ENCODE measurements at regions not wholly inside any gene's neighbourhood (a gene's known extent, or its start where the extent isn't known, plus 50 kb on each side); places are given as distances from the start of the nearest gene placed in this dataset.
A peak's percentile ranks its signal among the peaks of the same experiment; 100 is the strongest.

DNA sequence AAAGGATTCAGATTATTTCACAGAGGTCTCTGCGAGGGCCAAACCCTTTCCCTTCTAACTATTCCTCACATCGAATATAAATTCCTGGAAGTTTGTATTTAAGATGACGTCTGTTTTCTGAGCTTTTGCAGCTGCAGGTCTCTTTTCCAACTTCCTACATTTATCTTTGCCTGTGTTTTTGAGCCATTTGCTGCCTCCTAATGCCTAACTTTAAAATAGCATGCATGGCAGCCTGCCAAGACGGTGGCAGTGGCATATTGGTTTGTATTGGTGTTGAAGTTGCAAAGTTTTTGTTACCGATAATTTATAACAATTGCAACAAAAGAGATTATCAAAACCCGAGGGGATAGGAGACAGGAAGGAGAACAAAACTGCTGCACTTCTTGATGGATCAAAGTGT lies 187.1 kb upstream of the DNAJC19 start:
- POLR2A ChIA-PET = no interaction called here

DNA sequence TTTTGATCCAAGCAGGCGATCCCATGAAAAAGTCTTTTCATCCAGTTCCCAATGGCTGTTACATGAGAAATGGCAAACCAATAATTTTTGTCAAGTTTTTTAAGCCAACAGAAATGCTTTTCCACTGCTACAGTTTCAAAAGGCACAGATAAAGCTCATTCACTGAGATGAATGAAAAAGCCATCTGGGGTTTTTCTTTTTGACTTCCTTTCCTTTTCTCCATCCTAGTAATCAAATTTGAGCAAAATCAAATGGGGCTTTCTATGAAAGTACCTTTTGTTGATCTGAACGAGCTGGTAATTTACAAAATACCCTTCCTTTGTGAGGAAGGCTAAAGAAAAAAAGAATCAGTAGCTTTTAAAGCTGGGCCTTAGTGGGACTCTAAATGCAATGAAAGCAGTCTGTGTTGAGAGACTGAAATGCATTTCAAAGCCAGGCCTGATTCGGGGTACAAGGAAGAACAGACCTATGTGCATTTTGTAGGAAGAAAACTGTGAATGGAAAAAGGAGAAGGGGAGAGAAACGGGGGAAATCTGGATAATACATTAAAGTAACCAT lies 185.2 kb upstream of the DNAJC19 start:
- POLR2A ChIA-PET = no interaction called here

More for the DNA sequence above, 187.1 kb upstream of the DNAJC19 start:
- H3K4me1 Mint-ChIP-seq (ENCODE audit: low read depth) = no peaks in the 10 kb centered on the region
- TF ChIP-seq, protein P1, sequence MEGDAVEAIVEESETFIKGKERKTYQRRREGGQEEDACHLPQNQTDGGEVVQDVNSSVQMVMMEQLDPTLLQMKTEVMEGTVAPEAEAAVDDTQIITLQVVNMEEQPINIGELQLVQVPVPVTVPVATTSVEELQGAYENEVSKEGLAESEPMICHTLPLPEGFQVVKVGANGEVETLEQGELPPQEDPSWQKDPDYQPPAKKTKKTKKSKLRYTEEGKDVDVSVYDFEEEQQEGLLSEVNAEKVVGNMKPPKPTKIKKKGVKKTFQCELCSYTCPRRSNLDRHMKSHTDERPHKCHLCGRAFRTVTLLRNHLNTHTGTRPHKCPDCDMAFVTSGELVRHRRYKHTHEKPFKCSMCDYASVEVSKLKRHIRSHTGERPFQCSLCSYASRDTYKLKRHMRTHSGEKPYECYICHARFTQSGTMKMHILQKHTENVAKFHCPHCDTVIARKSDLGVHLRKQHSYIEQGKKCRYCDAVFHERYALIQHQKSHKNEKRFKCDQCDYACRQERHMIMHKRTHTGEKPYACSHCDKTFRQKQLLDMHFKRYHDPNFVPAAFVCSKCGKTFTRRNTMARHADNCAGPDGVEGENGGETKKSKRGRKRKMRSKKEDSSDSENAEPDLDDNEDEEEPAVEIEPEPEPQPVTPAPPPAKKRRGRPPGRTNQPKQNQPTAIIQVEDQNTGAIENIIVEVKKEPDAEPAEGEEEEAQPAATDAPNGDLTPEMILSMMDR (IDR thresholded peaks at IDR 0.05) = peak; percentile 45
- H3K36me3 Mint-ChIP-seq (ENCODE audit: low read depth) = no peaks in the 10 kb centered on the region
- no peaks in the 10 kb centered on the region for H3K9me3 Mint-ChIP-seq
- DNase-seq = peak; percentile 49
- H3K4me3 Mint-ChIP-seq = no peak overlapping the region
- H3K27ac Mint-ChIP-seq = no peak overlapping the region
- no peak for ATAC-seq
- CTCF ChIA-PET = interaction anchor here (1.3 kb wide), 1 partner anchor 17 kb away, joined by 3 read pairs; no protein-coding TSS in a partner anchor
- H3K27me3 Mint-ChIP-seq = peaks cover 2% of the 10 kb centered on the region
- intact Hi-C loops (cut with micrococcal nuclease) = no loop called here

DNA sequence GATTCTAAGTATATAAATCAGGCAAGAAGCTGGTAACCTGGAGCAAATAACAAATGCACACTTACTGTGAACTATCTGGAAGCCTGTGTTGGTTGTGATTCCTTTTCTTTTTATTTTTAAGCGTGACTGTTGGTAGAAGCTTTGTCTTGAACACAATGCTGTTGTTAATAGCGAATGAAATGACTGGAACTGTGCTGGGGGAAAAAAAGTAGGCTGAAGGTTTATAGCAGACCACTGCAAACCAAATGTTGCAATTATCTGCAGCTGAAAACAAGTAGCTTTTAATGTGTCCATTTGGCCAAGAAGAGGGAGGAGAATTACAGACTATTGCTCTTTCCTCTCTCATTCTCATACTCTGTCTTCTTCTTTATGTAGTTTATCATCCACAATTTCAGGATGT lies 184.5 kb upstream of the DNAJC19 start:
- Mint-ChIP-seq H3K27me3 (peaks cover 2% of the 10 kb centered on the region), H3K9me3 (no peaks in the 10 kb centered on the region), H3K4me3 (no peak overlapping the region), H3K4me1 (ENCODE audit: low read depth) (no peaks in the 10 kb centered on the region), H3K27ac (no peak overlapping the region), H3K36me3 (ENCODE audit: low read depth) (no peaks in the 10 kb centered on the region)
- DNase-seq = no peak
- intact Hi-C loops (cut with micrococcal nuclease) = no loop called here
- no peak for ATAC-seq
- TF ChIP-seq, protein P1 (IDR thresholded peaks at IDR 0.05) = no peak
- POLR2A ChIA-PET = no interaction called here
- CTCF ChIA-PET = no interaction called here

More for the DNA sequence above, 185.2 kb upstream of the DNAJC19 start:
- no peak overlapping the region for H3K27ac Mint-ChIP-seq
- DNase-seq (no peak), ATAC-seq (no peak)
- no peaks in the 10 kb centered on the region for H3K9me3 Mint-ChIP-seq
- TF ChIP-seq, protein P1 (IDR thresholded peaks at IDR 0.05) = no peak
- intact Hi-C loops (cut with micrococcal nuclease) = no loop called here
- H3K4me1 Mint-ChIP-seq (ENCODE audit: low read depth) = no peaks in the 10 kb centered on the region
- H3K27me3 Mint-ChIP-seq = peaks cover 4% of the 10 kb centered on the region
- CTCF ChIA-PET = no interaction called here
- no peak overlapping the region for H3K4me3 Mint-ChIP-seq
- no peaks in the 10 kb centered on the region for H3K36me3 Mint-ChIP-seq (ENCODE audit: low read depth)

DNA sequence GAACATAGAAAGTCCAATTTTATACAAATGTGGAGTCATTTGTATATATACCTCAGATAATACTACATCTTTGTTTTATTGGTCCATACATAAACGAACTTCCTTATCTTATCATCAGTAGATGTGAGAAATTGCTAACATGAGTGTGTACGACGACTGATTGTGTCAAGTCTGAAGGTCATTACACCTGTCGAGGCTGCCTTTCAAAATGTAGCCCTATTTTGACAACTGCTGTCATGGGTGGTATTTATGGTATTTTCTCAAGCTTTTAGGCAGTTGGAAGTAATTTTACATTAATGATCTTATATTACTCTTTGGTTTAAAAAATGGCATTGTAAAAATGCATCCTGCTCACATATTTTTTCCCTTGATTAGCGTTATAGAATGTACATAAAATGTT lies 183.7 kb upstream of the DNAJC19 start:
- POLR2A ChIA-PET = no interaction called here
- Mint-ChIP-seq H3K36me3 (ENCODE audit: low read depth) (no peaks in the 10 kb centered on the region), H3K27me3 (peaks cover 2% of the 10 kb centered on the region), H3K4me3 (no peak overlapping the region), H3K4me1 (ENCODE audit: low read depth) (no peaks in the 10 kb centered on the region), H3K9me3 (no peaks in the 10 kb centered on the region), H3K27ac (no peak overlapping the region)
- ATAC-seq (no peak), DNase-seq (no peak)
- CTCF ChIA-PET = no interaction called here
- intact Hi-C loops (cut with micrococcal nuclease) = no loop called here
- TF ChIP-seq, protein P1 (IDR thresholded peaks at IDR 0.05) = no peak

DNA sequence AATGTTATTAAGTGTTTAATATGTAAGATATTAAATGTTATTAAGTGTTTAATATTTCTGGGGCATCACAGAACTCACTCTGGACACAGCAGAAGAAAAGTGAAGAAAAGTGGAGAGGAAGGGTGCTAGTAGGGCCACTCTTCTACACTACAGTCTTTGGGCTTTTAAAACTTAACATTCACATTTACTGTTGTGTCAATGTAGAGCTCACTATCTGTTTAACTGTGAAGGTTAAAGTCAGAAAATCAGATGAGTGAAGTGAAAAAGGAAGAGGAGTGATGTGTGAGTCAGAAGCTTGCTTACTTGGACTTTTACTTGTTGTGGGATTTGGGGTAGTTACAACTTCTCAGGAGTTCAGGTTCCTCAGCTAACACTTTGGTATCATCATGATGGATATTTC lies 145.3 kb upstream of the DNAJC19 start:
- Mint-ChIP-seq H3K27ac (no peak overlapping the region), H3K4me3 (no peak overlapping the region), H3K9me3 (no peaks in the 10 kb centered on the region), H3K27me3 (no peaks in the 10 kb centered on the region), H3K4me1 (ENCODE audit: low read depth) (no peaks in the 10 kb centered on the region), H3K36me3 (ENCODE audit: low read depth) (no peaks in the 10 kb centered on the region)
- DNase-seq (no peak), ATAC-seq (no peak)
- ChIA-PET POLR2A (no interaction called here), CTCF (no interaction called here)
- TF ChIP-seq, protein P1 (IDR thresholded peaks at IDR 0.05) = no peak
- intact Hi-C loops (cut with micrococcal nuclease) = no loop called here

Data from activated CD8-positive, alpha-beta T cell treated with anti-CD3 and anti-CD28 coated beads for 36 hours (primary cell).